ENCODE measurements at regions not wholly inside any gene's neighbourhood (a gene's known extent, or its start where the extent isn't known, plus 50 kb on each side); places are given as distances from the start of the nearest gene placed in this dataset.
A peak's percentile ranks its signal among the peaks of the same experiment; 100 is the strongest.

DNA sequence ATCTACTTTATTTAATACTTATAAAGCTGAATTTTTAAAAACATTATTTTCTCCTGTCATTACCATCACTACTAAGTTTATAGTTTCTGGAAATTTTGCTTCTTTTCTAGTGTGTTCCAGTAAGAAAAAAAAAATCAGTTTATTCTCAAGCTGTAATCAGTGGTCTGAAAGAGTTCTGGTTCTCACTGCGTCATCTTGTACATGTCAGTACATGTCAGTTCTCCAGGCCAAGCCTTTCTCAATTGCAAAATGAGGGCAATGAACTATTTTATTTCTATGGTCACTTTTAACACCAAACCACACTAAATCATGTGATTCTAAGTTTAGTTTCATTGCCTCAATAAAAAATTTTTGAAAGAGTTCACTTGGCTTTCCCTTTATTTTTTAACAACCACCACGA lies 468.9 kb upstream of the LRFN5 start:
- TF ChIP-seq PBX2 (CRISPR knock-in tag; IDR thresholded peaks at IDR 0.05) = no peak
- TF ChIP-seq ZNF33B (CRISPR knock-in tag; IDR thresholded peaks at IDR 0.05) = no peak
- TF ChIP-seq, protein P1, sequence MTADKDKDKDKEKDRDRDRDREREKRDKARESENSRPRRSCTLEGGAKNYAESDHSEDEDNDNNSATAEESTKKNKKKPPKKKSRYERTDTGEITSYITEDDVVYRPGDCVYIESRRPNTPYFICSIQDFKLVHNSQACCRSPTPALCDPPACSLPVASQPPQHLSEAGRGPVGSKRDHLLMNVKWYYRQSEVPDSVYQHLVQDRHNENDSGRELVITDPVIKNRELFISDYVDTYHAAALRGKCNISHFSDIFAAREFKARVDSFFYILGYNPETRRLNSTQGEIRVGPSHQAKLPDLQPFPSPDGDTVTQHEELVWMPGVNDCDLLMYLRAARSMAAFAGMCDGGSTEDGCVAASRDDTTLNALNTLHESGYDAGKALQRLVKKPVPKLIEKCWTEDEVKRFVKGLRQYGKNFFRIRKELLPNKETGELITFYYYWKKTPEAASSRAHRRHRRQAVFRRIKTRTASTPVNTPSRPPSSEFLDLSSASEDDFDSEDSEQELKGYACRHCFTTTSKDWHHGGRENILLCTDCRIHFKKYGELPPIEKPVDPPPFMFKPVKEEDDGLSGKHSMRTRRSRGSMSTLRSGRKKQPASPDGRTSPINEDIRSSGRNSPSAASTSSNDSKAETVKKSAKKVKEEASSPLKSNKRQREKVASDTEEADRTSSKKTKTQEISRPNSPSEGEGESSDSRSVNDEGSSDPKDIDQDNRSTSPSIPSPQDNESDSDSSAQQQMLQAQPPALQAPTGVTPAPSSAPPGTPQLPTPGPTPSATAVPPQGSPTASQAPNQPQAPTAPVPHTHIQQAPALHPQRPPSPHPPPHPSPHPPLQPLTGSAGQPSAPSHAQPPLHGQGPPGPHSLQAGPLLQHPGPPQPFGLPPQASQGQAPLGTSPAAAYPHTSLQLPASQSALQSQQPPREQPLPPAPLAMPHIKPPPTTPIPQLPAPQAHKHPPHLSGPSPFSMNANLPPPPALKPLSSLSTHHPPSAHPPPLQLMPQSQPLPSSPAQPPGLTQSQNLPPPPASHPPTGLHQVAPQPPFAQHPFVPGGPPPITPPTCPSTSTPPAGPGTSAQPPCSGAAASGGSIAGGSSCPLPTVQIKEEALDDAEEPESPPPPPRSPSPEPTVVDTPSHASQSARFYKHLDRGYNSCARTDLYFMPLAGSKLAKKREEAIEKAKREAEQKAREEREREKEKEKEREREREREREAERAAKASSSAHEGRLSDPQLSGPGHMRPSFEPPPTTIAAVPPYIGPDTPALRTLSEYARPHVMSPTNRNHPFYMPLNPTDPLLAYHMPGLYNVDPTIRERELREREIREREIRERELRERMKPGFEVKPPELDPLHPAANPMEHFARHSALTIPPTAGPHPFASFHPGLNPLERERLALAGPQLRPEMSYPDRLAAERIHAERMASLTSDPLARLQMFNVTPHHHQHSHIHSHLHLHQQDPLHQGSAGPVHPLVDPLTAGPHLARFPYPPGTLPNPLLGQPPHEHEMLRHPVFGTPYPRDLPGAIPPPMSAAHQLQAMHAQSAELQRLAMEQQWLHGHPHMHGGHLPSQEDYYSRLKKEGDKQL (CRISPR knock-in tag; IDR thresholded peaks at IDR 0.05; ENCODE audit: low read depth) = no peak
- no peak for TF ChIP-seq SUZ12 (IDR thresholded peaks at IDR 0.05; ENCODE audit: low read depth, low read length)
- TF ChIP-seq MATR3 (CRISPR knock-in tag; IDR thresholded peaks at IDR 0.05) = no peak
- no peak for TF ChIP-seq RXRB (CRISPR knock-in tag; IDR thresholded peaks at IDR 0.05; ENCODE audit: borderline replicate concordance)
- TF ChIP-seq RFXAP (CRISPR knock-in tag; IDR thresholded peaks at IDR 0.05; ENCODE audit: borderline replicate concordance) = no peak
- TF ChIP-seq ZNF343 (CRISPR knock-in tag; IDR thresholded peaks at IDR 0.05) = no peak
- no peak for TF ChIP-seq AHR (CRISPR knock-in tag; IDR thresholded peaks at IDR 0.05)
- TF ChIP-seq ZBTB42 (CRISPR knock-in tag; IDR thresholded peaks at IDR 0.05) = no peak
- no peak for TF ChIP-seq RCOR2 (CRISPR knock-in tag; IDR thresholded peaks at IDR 0.05)
- TF ChIP-seq ZNF781 (CRISPR knock-in tag; IDR thresholded peaks at IDR 0.05; ENCODE audit: borderline replicate concordance, not compliant biosample characterization) = no peak
- no peak for TF ChIP-seq E2F5 (CRISPR knock-in tag; conservative IDR thresholded peaks at IDR 0.05)
- TF ChIP-seq HHEX (CRISPR knock-in tag; IDR thresholded peaks at IDR 0.05) = no peak
- no peak for TF ChIP-seq MAFK (conservative IDR thresholded peaks at IDR 0.05 in 1 of 2, IDR thresholded peaks at IDR 0.05 in 1 of 2; ENCODE audit: low read length in 2 of 2)
- intact Hi-C loops (cut with micrococcal nuclease; ENCODE audit: unreplicated experiment) (no loop called here), in situ Hi-C loops (cut with HindIII; ENCODE audit: extremely low pct_ligation_motif_present, low pct_unique_long_range_greater_than_20kb) (no loop called here)
- H3K9ac ChIP-seq (ENCODE audit: insufficient read depth, low read depth, low read length) = no peak overlapping the region
- no peaks in the 10 kb centered on the region for H3K36me3 ChIP-seq (replicated peaks in 1 of 2; ENCODE audit: control insufficient read depth in 1 of 2, insufficient read depth in 2 of 2, low read length in 2 of 2)
- no peaks in the 10 kb centered on the region for H3K27me3 ChIP-seq (ENCODE audit: control insufficient read depth in 1 of 2, insufficient read depth in 2 of 2, low read length in 2 of 2)
- BruUV-seq (replicated peaks) = no TSS peak
- no peak overlapping the region for H3K4me2 ChIP-seq (ENCODE audit: low read depth, low read length)
- ChIA-PET POLR2A (no interaction called here), CTCF (ENCODE audit: low intra/inter-chr PET ratio, low total read pairs) (no interaction called here)
- no peak overlapping the region for H2AFZ ChIP-seq (ENCODE audit: low read length)
- no peak overlapping the region for H3K4me3 ChIP-seq (replicated peaks in 1 of 3; ENCODE audit: insufficient read depth in 1 of 3, low read depth in 2 of 3, low read length in 3 of 3)
- ATAC-seq (no peak), FAIRE-seq (no peak), DNase-seq (ENCODE audit: low spot score) (peak; percentile 0)
- H3K79me2 ChIP-seq (ENCODE audit: insufficient read depth, low read length) = no peaks in the 10 kb centered on the region
- WGBS (ENCODE audit: low lambda C conversion rate) = 33% methylated on average over 2 of the region's 2 CpGs
- H4K20me1 ChIP-seq (ENCODE audit: insufficient read depth, low read length) = no peaks in the 10 kb centered on the region
- H3K4me1 ChIP-seq (ENCODE audit: insufficient read depth, low read length) = no peaks in the 10 kb centered on the region
- peaks cover 39% of the 10 kb centered on the region for H3K9me3 ChIP-seq (ENCODE audit: low read length)
- H3K27ac ChIP-seq (ENCODE audit: extremely low read length, insufficient read depth, low read length) = no peak overlapping the region

Data from HepG2 (cell line).